ENCODE measurements at regions not wholly inside any gene's neighbourhood (a gene's known extent, or its start where the extent isn't known, plus 50 kb on each side); places are given as distances from the start of the nearest gene placed in this dataset.
"Not testable (repeated sequence)": the region's sequence is repeated elsewhere in the genome, so short reads cannot be mapped to it uniquely, and the experiment has no call there.

- Histone ChIP-seq H3K27me3 (ENCODE audit: control insufficient read depth, insufficient read depth, low read length) (no peaks in the 10 kb centered on the region), H3K9me3 (replicated peaks; ENCODE audit: low read length) (no peaks in the 10 kb centered on the region), H3K4me1 (ENCODE audit: control insufficient read depth, insufficient read depth, low read length) (no peaks in the 10 kb centered on the region), H3K4me3 (ENCODE audit: low read length) (no peak overlapping the region), H3K4me2 (ENCODE audit: low read length) (no peak overlapping the region), H3K36me3 (ENCODE audit: insufficient read depth, low read length) (no peaks in the 10 kb centered on the region), H3K9ac (ENCODE audit: low read depth, low read length) (no peak overlapping the region)
Measured at GRCh38 chr7:149655784-149656183, 117.6 kb downstream of the ZNF467 start.

GRCh38 chr7:149654588-149654987 lies 118.8 kb downstream of the ZNF467 start:
- Histone ChIP-seq H3K4me3 (ENCODE audit: low read length) (no peak overlapping the region), H3K27me3 (ENCODE audit: control insufficient read depth, insufficient read depth, low read length) (no peaks in the 10 kb centered on the region), H3K4me1 (ENCODE audit: control insufficient read depth, insufficient read depth, low read length) (no peaks in the 10 kb centered on the region), H3K9me3 (replicated peaks; ENCODE audit: low read length) (no peaks in the 10 kb centered on the region), H3K9ac (ENCODE audit: low read depth, low read length) (no peak overlapping the region), H3K36me3 (ENCODE audit: insufficient read depth, low read length) (no peaks in the 10 kb centered on the region), H3K4me2 (ENCODE audit: low read length) (no peak overlapping the region)

- not testable (repeated sequence) for H3K9me3 ChIP-seq (replicated peaks; ENCODE audit: low read length); H3K36me3 ChIP-seq (ENCODE audit: insufficient read depth, low read length); H3K27me3 ChIP-seq (ENCODE audit: control insufficient read depth, insufficient read depth, low read length); H3K4me2 ChIP-seq (ENCODE audit: low read length); H3K4me3 ChIP-seq (ENCODE audit: low read length); H3K4me1 ChIP-seq (ENCODE audit: control insufficient read depth, insufficient read depth, low read length); H3K9ac ChIP-seq (ENCODE audit: low read depth, low read length)
Measured at GRCh38 chr7:149650190-149650589, 123.2 kb downstream of the ZNF467 start.

- H3K4me3 ChIP-seq (ENCODE audit: low read length), result no peak overlapping the region
- no peaks in the 10 kb centered on the region for H3K4me1 ChIP-seq (ENCODE audit: control insufficient read depth, insufficient read depth, low read length)
- H3K4me2 ChIP-seq (ENCODE audit: low read length), result no peak overlapping the region
- no peaks in the 10 kb centered on the region for H3K36me3 ChIP-seq (ENCODE audit: insufficient read depth, low read length)
- peaks cover 19% of the 10 kb centered on the region for H3K27me3 ChIP-seq (ENCODE audit: control insufficient read depth, insufficient read depth, low read length)
- no peak overlapping the region for H3K9ac ChIP-seq (ENCODE audit: low read depth, low read length)
- no peaks in the 10 kb centered on the region for H3K9me3 ChIP-seq (replicated peaks; ENCODE audit: low read length)
Measured at GRCh38 chr7:149644754-149645153, 128.6 kb downstream of the ZNF467 start.

- Histone ChIP-seq H3K36me3 (ENCODE audit: insufficient read depth, low read length) (no peaks in the 10 kb centered on the region), H3K4me3 (ENCODE audit: low read length) (no peak overlapping the region), H3K4me2 (ENCODE audit: low read length) (no peak overlapping the region), H3K9ac (ENCODE audit: low read depth, low read length) (no peak overlapping the region), H3K27me3 (ENCODE audit: control insufficient read depth, insufficient read depth, low read length) (peaks cover 32% of the 10 kb centered on the region), H3K9me3 (replicated peaks; ENCODE audit: low read length) (no peaks in the 10 kb centered on the region), H3K4me1 (ENCODE audit: control insufficient read depth, insufficient read depth, low read length) (no peaks in the 10 kb centered on the region)
Measured at GRCh38 chr7:149642589-149642988, 130.8 kb downstream of the ZNF467 start.

- no peak overlapping the region for H3K4me3 ChIP-seq (ENCODE audit: low read length)
- no peak overlapping the region for H3K4me2 ChIP-seq (ENCODE audit: low read length)
- no peaks in the 10 kb centered on the region for H3K4me1 ChIP-seq (ENCODE audit: control insufficient read depth, insufficient read depth, low read length)
- H3K9me3 ChIP-seq (replicated peaks; ENCODE audit: low read length), result no peaks in the 10 kb centered on the region
- H3K27me3 ChIP-seq (ENCODE audit: control insufficient read depth, insufficient read depth, low read length), result peaks cover 24% of the 10 kb centered on the region
- H3K36me3 ChIP-seq (ENCODE audit: insufficient read depth, low read length), result no peaks in the 10 kb centered on the region
- H3K9ac ChIP-seq (ENCODE audit: low read depth, low read length), result no peak overlapping the region
Measured at GRCh38 chr7:149638566-149639320, 134.6 kb downstream of the ZNF467 start.

- no peak overlapping the region for H3K9ac ChIP-seq (ENCODE audit: low read depth, low read length)
- no peak overlapping the region for H3K4me2 ChIP-seq (ENCODE audit: low read length)
- H3K27me3 ChIP-seq (ENCODE audit: control insufficient read depth, insufficient read depth, low read length), result peaks cover 29% of the 10 kb centered on the region
- H3K36me3 ChIP-seq (ENCODE audit: insufficient read depth, low read length), result no peaks in the 10 kb centered on the region
- H3K9me3 ChIP-seq (replicated peaks; ENCODE audit: low read length), result no peaks in the 10 kb centered on the region
- H3K4me3 ChIP-seq (ENCODE audit: low read length), result no peak overlapping the region
- no peaks in the 10 kb centered on the region for H3K4me1 ChIP-seq (ENCODE audit: control insufficient read depth, insufficient read depth, low read length)
Measured at GRCh38 chr7:149637911-149638565, 135.3 kb downstream of the ZNF467 start.

GRCh38 chr7:149635561-149636329 lies 137.6 kb downstream of the ZNF467 start:
- no peaks in the 10 kb centered on the region for H3K36me3 ChIP-seq (ENCODE audit: insufficient read depth, low read length)
- no peak overlapping the region for H3K4me2 ChIP-seq (ENCODE audit: low read length)
- H3K4me1 ChIP-seq (ENCODE audit: control insufficient read depth, insufficient read depth, low read length), result no peaks in the 10 kb centered on the region
- peaks cover 43% of the 10 kb centered on the region for H3K27me3 ChIP-seq (ENCODE audit: control insufficient read depth, insufficient read depth, low read length)
- no peak overlapping the region for H3K9ac ChIP-seq (ENCODE audit: low read depth, low read length)
- H3K9me3 ChIP-seq (replicated peaks; ENCODE audit: low read length), result no peaks in the 10 kb centered on the region
- no peak overlapping the region for H3K4me3 ChIP-seq (ENCODE audit: low read length)

GRCh38 chr7:149633976-149634945 lies 136.7 kb upstream of the ZNF746 start:
- H3K9ac ChIP-seq (ENCODE audit: low read depth, low read length), result no peak overlapping the region

GRCh38 chr7:149628361-149629149 lies 130.9 kb upstream of the ZNF746 start:
- H3K27me3 ChIP-seq (ENCODE audit: control insufficient read depth, insufficient read depth, low read length), result peaks cover 44% of the 10 kb centered on the region
- H3K4me3 ChIP-seq (ENCODE audit: low read length); H3K9me3 ChIP-seq (replicated peaks; ENCODE audit: low read length); H3K36me3 ChIP-seq (ENCODE audit: insufficient read depth, low read length); H3K9ac ChIP-seq (ENCODE audit: low read depth, low read length); H3K4me2 ChIP-seq (ENCODE audit: low read length); H3K4me1 ChIP-seq (ENCODE audit: control insufficient read depth, insufficient read depth, low read length): not testable (repeated sequence)

More at GRCh38 chr7:149633976-149634945, 136.7 kb upstream of the ZNF746 start:
- no peaks in the 10 kb centered on the region for H3K9me3 ChIP-seq (replicated peaks; ENCODE audit: low read length)
- peaks cover 53% of the 10 kb centered on the region for H3K27me3 ChIP-seq (ENCODE audit: control insufficient read depth, insufficient read depth, low read length)
- H3K4me3 ChIP-seq (ENCODE audit: low read length), result no peak overlapping the region
- no peaks in the 10 kb centered on the region for H3K36me3 ChIP-seq (ENCODE audit: insufficient read depth, low read length)
- no peak overlapping the region for H3K4me2 ChIP-seq (ENCODE audit: low read length)
- H3K4me1 ChIP-seq (ENCODE audit: control insufficient read depth, insufficient read depth, low read length), result no peaks in the 10 kb centered on the region
